H9 (cell line): ENCODE measurements at regions not wholly inside any gene's neighbourhood (a gene's known extent, or its start where the extent isn't known, plus 50 kb on each side); places are given as distances from the start of the nearest gene placed in this dataset.
A peak's percentile ranks its signal among the peaks of the same experiment; 100 is the strongest.

ENCODE experiments used
- DNase-seq: peaks from one replicate; pipeline ENCODE4 v3.0.0-alpha.2; 2017
- H2AFZ ChIP-seq: one replicate; pipeline ENCODE4 v1.6.1; 2013; ENCODE audit warnings: mild to moderate bottlenecking, low read length, control low read depth, moderate library complexity
- H2AK5ac ChIP-seq: 2 replicates; pipeline ENCODE4 v1.6.1; 2013; ENCODE audit warnings: low read length, control low read depth, mixed read lengths; ENCODE audit not compliant: insufficient read length
- H2BK120ac ChIP-seq: one replicate; pipeline ENCODE4 v1.6.1; 2013; ENCODE audit warnings: low read depth, mild to moderate bottlenecking, low read length, control low read depth, inconsistent platforms; ENCODE audit not compliant: poor library complexity, severe bottlenecking
- H2BK12ac ChIP-seq: 2 replicates; pipeline ENCODE4 v1.6.1; 2013; ENCODE audit warnings: low read length, control low read depth, mixed read lengths, low read depth; ENCODE audit not compliant: insufficient read length
- H2BK15ac ChIP-seq: 2 replicates; pipeline ENCODE4 v1.6.1; 2013; ENCODE audit warnings: low read depth, low read length, control low read depth
- H2BK20ac ChIP-seq: one replicate; pipeline ENCODE4 v1.6.1; 2013; ENCODE audit warnings: low read depth, mild to moderate bottlenecking, low read length, control low read depth, inconsistent platforms; ENCODE audit not compliant: poor library complexity, severe bottlenecking
- H2BK5ac ChIP-seq: 2 replicates; pipeline ENCODE4 v1.6.1; 2013; ENCODE audit warnings: low read length, control low read depth, mixed read lengths; ENCODE audit not compliant: insufficient read length
- H3K14ac ChIP-seq: 2 replicates; pipeline ENCODE4 v1.6.1; 2013; ENCODE audit warnings: low read length, control low read depth; ENCODE audit not compliant: insufficient read depth
- H3K18ac ChIP-seq: 2 replicates; pipeline ENCODE4 v1.6.1; 2013; ENCODE audit warnings: low read depth, mild to moderate bottlenecking, mixed read lengths, low read length, control low read depth; ENCODE audit not compliant: insufficient read length
- H3K23ac ChIP-seq: 2 replicates; pipeline ENCODE4 v1.6.1; 2013; ENCODE audit warnings: low read length, control low read depth, mixed read lengths, low read depth; ENCODE audit not compliant: insufficient read length
- H3K23me2 ChIP-seq: 2 replicates; pipeline ENCODE4 v1.6.1; 2013; ENCODE audit warnings: low read depth, mild to moderate bottlenecking, mixed read lengths, low read length, control low read depth; ENCODE audit not compliant: insufficient read length, poor library complexity, severe bottlenecking
- H3K27ac ChIP-seq: 2 replicates; pipeline ENCODE4 v1.5.1; 2013; ENCODE audit warnings: low read length, control low read depth, mixed read lengths, low read depth; ENCODE audit not compliant: insufficient read length
- H3K27me3 ChIP-seq: 2 replicates; pipeline ENCODE4 v1.6.1; 2013; ENCODE audit warnings: low read length, control low read depth, inconsistent platforms; ENCODE audit not compliant: insufficient read depth
- H3K4ac ChIP-seq: 2 replicates; pipeline ENCODE4 v1.6.1; 2013; ENCODE audit warnings: low read depth, mild to moderate bottlenecking, control low read depth, inconsistent platforms, low read length, moderate library complexity
- H3K4me1 ChIP-seq: 2 replicates; pipeline ENCODE4 v1.6.1; 2013; ENCODE audit warnings: low read length, control low read depth, inconsistent platforms; ENCODE audit not compliant: insufficient read depth
- H3K4me2 ChIP-seq: 2 replicates; pipeline ENCODE4 v1.6.1; 2013; ENCODE audit warnings: low read length, control low read depth, mixed read lengths; ENCODE audit not compliant: insufficient read length, insufficient read depth
- H3K56ac ChIP-seq: 2 replicates; pipeline ENCODE4 v1.6.1; 2013; ENCODE audit warnings: low read depth, mild to moderate bottlenecking, mixed read lengths, low read length, control low read depth; ENCODE audit not compliant: insufficient read length
- H3K79me1 ChIP-seq: 2 replicates; pipeline ENCODE4 v1.6.1; 2013; ENCODE audit warnings: low read depth, mild to moderate bottlenecking, moderate library complexity, low read length, control low read depth, inconsistent platforms; ENCODE audit not compliant: insufficient read depth, poor library complexity, severe bottlenecking
- H3K79me2 ChIP-seq: 2 replicates; pipeline ENCODE4 v1.6.1; 2013; ENCODE audit warnings: low read length, control low read depth, inconsistent platforms; ENCODE audit not compliant: insufficient read depth
- H3K9ac ChIP-seq: 2 replicates; pipeline ENCODE4 v1.6.1; 2013; ENCODE audit warnings: low read length, control low read depth, mixed read lengths; ENCODE audit not compliant: insufficient read length; ENCODE audit errors: extremely low read depth
- H3K9me3 ChIP-seq: one replicate; pipeline ENCODE4 v1.6.1; 2013; ENCODE audit warnings: low read depth, low read length, inconsistent platforms; ENCODE audit not compliant: control insufficient read depth
- H3T11ph ChIP-seq: one replicate; pipeline ENCODE4 v1.6.1; 2013; ENCODE audit warnings: mild to moderate bottlenecking, low read length, control low read depth, inconsistent platforms
- H4K20me1 ChIP-seq: one replicate; pipeline ENCODE4 v1.6.1; 2013; ENCODE audit not compliant: control insufficient read depth, insufficient read length, insufficient read depth
- H4K5ac ChIP-seq: 2 replicates; pipeline ENCODE4 v1.6.1; 2013; ENCODE audit warnings: low read depth, mild to moderate bottlenecking, mixed read lengths, low read length, control low read depth; ENCODE audit not compliant: insufficient read length
- H4K8ac ChIP-seq: replicated peaks from 2 replicates; pipeline ENCODE4 v1.6.1; 2013; ENCODE audit warnings: low read length, control low read depth, mixed read lengths, low read depth; ENCODE audit not compliant: insufficient read length
- H4K91ac ChIP-seq: 2 replicates; pipeline ENCODE4 v1.6.1; 2013; ENCODE audit warnings: low read depth, mild to moderate bottlenecking, moderate library complexity, mixed read lengths, low read length, control low read depth; ENCODE audit not compliant: insufficient read length
- H3K27ac Mint-ChIP-seq, 3 experiments: 2 replicates in 2 of 3; 3 replicates in 1 of 3; pipeline ENCODE4 v1.8.0; 2020 to 2021; ENCODE audit warnings: mixed read lengths in 3 of 3, mild to moderate bottlenecking in 1 of 3, moderate library complexity in 1 of 3
- H3K27me3 Mint-ChIP-seq: 2 replicates; pipeline ENCODE4 v1.8.0; 2021; ENCODE audit warnings: low read depth, mild to moderate bottlenecking, moderate library complexity, mixed read lengths
- H3K36me3 Mint-ChIP-seq, 3 experiments: 2 replicates in 2 of 3; 3 replicates in 1 of 3; pipeline ENCODE4 v1.8.0; 2020 to 2021; ENCODE audit warnings: low read depth in 3 of 3, mixed read lengths in 3 of 3; ENCODE audit not compliant: insufficient read depth in 1 of 3
- H3K4me1 Mint-ChIP-seq, 2 experiments: 2 replicates each; pipeline ENCODE4 v1.8.0; 2020; ENCODE audit warnings: mixed read lengths in 2 of 2
- H3K4me3 Mint-ChIP-seq, 2 experiments: 2 replicates in 1 of 2; 3 replicates in 1 of 2; pipeline ENCODE4 v1.8.0; 2020 to 2021; ENCODE audit warnings: mild to moderate bottlenecking in 2 of 2, mixed read lengths in 2 of 2, moderate library complexity in 1 of 2
- H3K9me3 Mint-ChIP-seq, 2 experiments: 2 replicates in 1 of 2; 3 replicates in 1 of 2; pipeline ENCODE4 v1.8.0; 2020; ENCODE audit warnings: mild to moderate bottlenecking in 2 of 2, mixed read lengths in 2 of 2, moderate library complexity in 1 of 2
- WGBS: extraction: QIAGEN DNeasy Blood & Tissue Kit; methylation state at CpG from one replicate; pipeline ENCODE4 v1.1.7; 2013; ENCODE audit warnings: missing lambda C conversion rate, low lambda C conversion rate, mixed read lengths; ENCODE audit not compliant: insufficient read length; ENCODE audit errors: extremely low coverage; 5-methylcytosine and 5-hydroxymethylcytosine counted together
- TF ChIP-seq, protein P1 (sequence below): fragments of 200-600 bp; sonication (generic); conservative IDR thresholded peaks from 3 replicates; pipeline ENCODE4 v1.8.0; 2021; ENCODE audit warnings: antibody characterized with exemption, mild to moderate bottlenecking

DNA sequence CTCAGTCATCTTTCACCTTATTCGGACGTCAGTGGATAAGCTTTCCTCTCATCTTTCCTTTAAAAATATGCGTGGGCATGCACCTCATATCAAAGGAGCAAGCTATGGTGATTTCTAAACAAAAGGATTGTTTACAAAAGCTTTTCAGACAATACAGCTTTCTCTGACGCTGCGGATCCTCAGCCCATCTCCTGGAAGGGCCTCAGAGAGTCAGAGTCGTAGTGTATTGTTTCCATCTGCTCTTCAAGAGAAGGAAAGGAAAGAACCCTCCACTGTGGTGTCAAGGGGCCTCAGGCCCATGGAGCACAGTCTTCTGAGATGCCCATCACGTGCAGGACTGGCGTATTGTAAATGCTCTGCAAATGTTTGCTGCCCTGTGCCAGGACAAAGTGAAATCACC lies 163.4 kb upstream of the MAP1B start:
- Histone ChIP-seq H3K79me2 (no peaks in the 10 kb centered on the region), H3K4ac (no peak overlapping the region), H3K23ac (no peak overlapping the region), H2BK15ac (no peak overlapping the region), H3K27me3 (no peaks in the 10 kb centered on the region), H2BK120ac (no peak overlapping the region), H3K79me1 (no peaks in the 10 kb centered on the region), H4K20me1 (no peaks in the 10 kb centered on the region), H3K4me1 (peaks cover 8% of the 10 kb centered on the region), H3K4me2 (no peak overlapping the region), H2AFZ (no peak overlapping the region), H4K5ac (no peak overlapping the region), H3K14ac (no peak overlapping the region), H2BK12ac (no peak overlapping the region), H2BK20ac (no peak overlapping the region), H3K23me2 (no peaks in the 10 kb centered on the region), H3K9me3 (no peaks in the 10 kb centered on the region), H3K18ac (no peak overlapping the region), H4K8ac (no peak overlapping the region), H3K9ac (no peak overlapping the region), H2BK5ac (no peak overlapping the region), H3K56ac (no peak overlapping the region), H3T11ph (no peak overlapping the region), H3K27ac (no peak overlapping the region), H2AK5ac (no peak overlapping the region), H4K91ac (no peak overlapping the region)
- Mint-ChIP-seq H3K4me3 (no peak overlapping the region), H3K27me3 (peaks cover 2% of the 10 kb centered on the region; the same call in 1 of the 2 replicates), H3K27ac (peak overlapping the region in 1 of 3 experiments; percentile 37; a peak in 1 of 7 replicates), H3K4me1 (peaks cover 40 to 42% of the 10 kb centered on the region in 2 experiments), H3K9me3 (peaks cover 16 to 21% of the 10 kb centered on the region in 2 experiments), H3K36me3 (peaks cover 8 to 17% (median 8%) of the 10 kb centered on the region in 3 experiments)
- no CpG with 5 or more reads among the region's 8 CpGs for WGBS
- TF ChIP-seq, protein P1, sequence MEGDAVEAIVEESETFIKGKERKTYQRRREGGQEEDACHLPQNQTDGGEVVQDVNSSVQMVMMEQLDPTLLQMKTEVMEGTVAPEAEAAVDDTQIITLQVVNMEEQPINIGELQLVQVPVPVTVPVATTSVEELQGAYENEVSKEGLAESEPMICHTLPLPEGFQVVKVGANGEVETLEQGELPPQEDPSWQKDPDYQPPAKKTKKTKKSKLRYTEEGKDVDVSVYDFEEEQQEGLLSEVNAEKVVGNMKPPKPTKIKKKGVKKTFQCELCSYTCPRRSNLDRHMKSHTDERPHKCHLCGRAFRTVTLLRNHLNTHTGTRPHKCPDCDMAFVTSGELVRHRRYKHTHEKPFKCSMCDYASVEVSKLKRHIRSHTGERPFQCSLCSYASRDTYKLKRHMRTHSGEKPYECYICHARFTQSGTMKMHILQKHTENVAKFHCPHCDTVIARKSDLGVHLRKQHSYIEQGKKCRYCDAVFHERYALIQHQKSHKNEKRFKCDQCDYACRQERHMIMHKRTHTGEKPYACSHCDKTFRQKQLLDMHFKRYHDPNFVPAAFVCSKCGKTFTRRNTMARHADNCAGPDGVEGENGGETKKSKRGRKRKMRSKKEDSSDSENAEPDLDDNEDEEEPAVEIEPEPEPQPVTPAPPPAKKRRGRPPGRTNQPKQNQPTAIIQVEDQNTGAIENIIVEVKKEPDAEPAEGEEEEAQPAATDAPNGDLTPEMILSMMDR, result no peak
- no peak for DNase-seq
